Dedifferentiated amniotic fluid mesenchymal stem cell (primary cell): ENCODE measurements at regions not wholly inside any gene's neighbourhood (a gene's known extent, or its start where the extent isn't known, plus 50 kb on each side); places are given as distances from the start of the nearest gene placed in this dataset.

Source experiments
- DNase-seq: peaks from one replicate; pipeline ENCODE4 v3.0.0-alpha.2; 2016; ENCODE audit errors: extremely low spot score

GRCh38 chrX:20322887-20323286 lies 56.2 kb upstream of the RPS6KA3 start:
- no peak for DNase-seq

- no peak for DNase-seq
Observed at GRCh38 chrX:20320461-20321159, 53.9 kb upstream of the RPS6KA3 start.

- DNase-seq: no peak
Observed at GRCh38 chrX:20319054-20319453, 52.3 kb upstream of the RPS6KA3 start.

GRCh38 chrX:20317873-20318272 lies 51.2 kb upstream of the RPS6KA3 start:
- DNase-seq: no peak
